ENCODE measurements at regions not wholly inside any gene's neighbourhood (a gene's known extent, or its start where the extent isn't known, plus 50 kb on each side); places are given as distances from the start of the nearest gene placed in this dataset.
"Not testable (repeated sequence)": the region's sequence is repeated elsewhere in the genome, so short reads cannot be mapped to it uniquely, and the experiment has no call there.

GRCh38 chr5:110872200-110872599, 133.4 kb downstream of the SLC25A46 start:
- no peaks in the 10 kb centered on the region for H3K4me1 ChIP-seq (ENCODE audit: insufficient read depth, low read length)
- H3F3A ChIP-seq (ENCODE audit: low read length, unreplicated experiment), result no peaks in the 10 kb centered on the region
- ATAC-seq (no peak), DNase-seq (no peak)
- no peak overlapping the region for H2AFZ ChIP-seq (ENCODE audit: low read length)
- no peak for TF ChIP-seq EZH2 (IDR thresholded peaks at IDR 0.05; ENCODE audit: low read length, unreplicated experiment)
- TF ChIP-seq EZH2phosphoT487 (IDR thresholded peaks at IDR 0.05; ENCODE audit: borderline replicate concordance, low read length), result no peak
- no peak for TF ChIP-seq CTCF (conservative IDR thresholded peaks at IDR 0.05; ENCODE audit: low read depth, low read length)
- H3K9ac ChIP-seq (ENCODE audit: low read length), result no peak overlapping the region
- no peaks in the 10 kb centered on the region for H4K20me1 ChIP-seq (ENCODE audit: low read length)
- H3K9me3 ChIP-seq (ENCODE audit: low read length), result no peaks in the 10 kb centered on the region
- no TSS peak for BruUV-seq (replicated peaks)
- no peaks in the 10 kb centered on the region for H3K9me2 ChIP-seq (replicated peaks; ENCODE audit: low read length)
- intact Hi-C loops (cut with micrococcal nuclease), result no loop called here
- H3K4me3 ChIP-seq (ENCODE audit: low read length), result no peak overlapping the region
- no peak overlapping the region for H3K27ac ChIP-seq (ENCODE audit: low read length)
- no peaks in the 10 kb centered on the region for H3K79me2 ChIP-seq (ENCODE audit: low read length)
- POLR2A ChIA-PET (ENCODE audit: unreplicated experiment), result no interaction called here
- H3K27me3 ChIP-seq (ENCODE audit: low read length), result no peaks in the 10 kb centered on the region
- H3K36me3 ChIP-seq (ENCODE audit: low read depth, low read length), result no peaks in the 10 kb centered on the region
- CTCF ChIA-PET, result no interaction called here
- H3K4me2 ChIP-seq (ENCODE audit: low read length), result no peak overlapping the region

- intact Hi-C loops (cut with micrococcal nuclease), result no loop called here
- H3K9me3 ChIP-seq (ENCODE audit: low read length), result no peaks in the 10 kb centered on the region
- no peaks in the 10 kb centered on the region for H3K79me2 ChIP-seq (ENCODE audit: low read length)
- no peaks in the 10 kb centered on the region for H3K27me3 ChIP-seq (ENCODE audit: low read length)
- no peaks in the 10 kb centered on the region for H4K20me1 ChIP-seq (ENCODE audit: low read length)
- TF ChIP-seq EZH2phosphoT487 (IDR thresholded peaks at IDR 0.05; ENCODE audit: borderline replicate concordance, low read length), result no peak
- TF ChIP-seq EZH2 (IDR thresholded peaks at IDR 0.05; ENCODE audit: low read length, unreplicated experiment), result no peak
- TF ChIP-seq CTCF (conservative IDR thresholded peaks at IDR 0.05; ENCODE audit: low read depth, low read length), result no peak
- no peak overlapping the region for H2AFZ ChIP-seq (ENCODE audit: low read length)
- no peaks in the 10 kb centered on the region for H3K9me2 ChIP-seq (replicated peaks; ENCODE audit: low read length)
- H3K27ac ChIP-seq (ENCODE audit: low read length), result no peak overlapping the region
- no peaks in the 10 kb centered on the region for H3K4me1 ChIP-seq (ENCODE audit: insufficient read depth, low read length)
- no peaks in the 10 kb centered on the region for H3F3A ChIP-seq (ENCODE audit: low read length, unreplicated experiment)
- no peak overlapping the region for H3K9ac ChIP-seq (ENCODE audit: low read length)
- DNase-seq, result no peak
- H3K4me3 ChIP-seq (ENCODE audit: low read length), result no peak overlapping the region
- H3K36me3 ChIP-seq (ENCODE audit: low read depth, low read length), result no peaks in the 10 kb centered on the region
- no peak for ATAC-seq
- ChIA-PET POLR2A (ENCODE audit: unreplicated experiment) (no interaction called here), CTCF (no interaction called here)
- H3K4me2 ChIP-seq (ENCODE audit: low read length), result no peak overlapping the region
- no TSS peak for BruUV-seq (replicated peaks)
Measured at GRCh38 chr5:110872963-110873362, 134.2 kb downstream of the SLC25A46 start.

GRCh38 chr5:110873773-110874437, 135.1 kb downstream of the SLC25A46 start:
- intact Hi-C loops (cut with micrococcal nuclease), result no loop called here
- POLR2A ChIA-PET (ENCODE audit: unreplicated experiment), result no interaction called here

GRCh38 chr5:110875115-110875514, 136.3 kb downstream of the SLC25A46 start:
- H3K4me3 ChIP-seq (ENCODE audit: low read length); ATAC-seq; intact Hi-C loops (cut with micrococcal nuclease); H3K79me2 ChIP-seq (ENCODE audit: low read length); H3K27me3 ChIP-seq (ENCODE audit: low read length); BruUV-seq (replicated peaks); H3K9me3 ChIP-seq (ENCODE audit: low read length); CTCF ChIA-PET; H4K20me1 ChIP-seq (ENCODE audit: low read length); H2AFZ ChIP-seq (ENCODE audit: low read length); H3K36me3 ChIP-seq (ENCODE audit: low read depth, low read length); POLR2A ChIA-PET (ENCODE audit: unreplicated experiment); H3K9ac ChIP-seq (ENCODE audit: low read length); DNase-seq; H3K4me2 ChIP-seq (ENCODE audit: low read length); H3K27ac ChIP-seq (ENCODE audit: low read length); H3F3A ChIP-seq (ENCODE audit: low read length, unreplicated experiment); H3K4me1 ChIP-seq (ENCODE audit: insufficient read depth, low read length); H3K9me2 ChIP-seq (replicated peaks; ENCODE audit: low read length): not testable (repeated sequence)

More at GRCh38 chr5:110873773-110874437, 135.1 kb downstream of the SLC25A46 start:
- no peaks in the 10 kb centered on the region for H3K36me3 ChIP-seq (ENCODE audit: low read depth, low read length)
- no peak for ATAC-seq
- no peak overlapping the region for H3K4me2 ChIP-seq (ENCODE audit: low read length)
- no peaks in the 10 kb centered on the region for H3K9me2 ChIP-seq (replicated peaks; ENCODE audit: low read length)
- H3K27me3 ChIP-seq (ENCODE audit: low read length), result no peaks in the 10 kb centered on the region
- H3K9ac ChIP-seq (ENCODE audit: low read length), result no peak overlapping the region
- H3K4me1 ChIP-seq (ENCODE audit: insufficient read depth, low read length), result no peaks in the 10 kb centered on the region
- H3F3A ChIP-seq (ENCODE audit: low read length, unreplicated experiment), result no peaks in the 10 kb centered on the region
- H3K4me3 ChIP-seq (ENCODE audit: low read length), result no peak overlapping the region
- no peak overlapping the region for H2AFZ ChIP-seq (ENCODE audit: low read length)
- DNase-seq, result no peak
- TF ChIP-seq EZH2 (IDR thresholded peaks at IDR 0.05; ENCODE audit: low read length, unreplicated experiment) (no peak), EZH2phosphoT487 (IDR thresholded peaks at IDR 0.05; ENCODE audit: borderline replicate concordance, low read length) (no peak), CTCF (conservative IDR thresholded peaks at IDR 0.05; ENCODE audit: low read depth, low read length) (no peak)
- CTCF ChIA-PET, result no interaction called here
- no peaks in the 10 kb centered on the region for H3K79me2 ChIP-seq (ENCODE audit: low read length)
- H3K9me3 ChIP-seq (ENCODE audit: low read length), result no peaks in the 10 kb centered on the region
- no peak overlapping the region for H3K27ac ChIP-seq (ENCODE audit: low read length)
- no peaks in the 10 kb centered on the region for H4K20me1 ChIP-seq (ENCODE audit: low read length)
- no TSS peak for BruUV-seq (replicated peaks)
